NCI-H2227 treated with DMSO at 0.1 percent for 48 hours (cell line): ENCODE measurements at regions not wholly inside any gene's neighbourhood (a gene's known extent, or its start where the extent isn't known, plus 50 kb on each side); places are given as distances from the start of the nearest gene placed in this dataset.

ENCODE experiments used
- DNase-seq: peaks from one replicate; lab custom pipeline; 2025; lab: John Stamatoyannopoulos, UW

GRCh38 chr11:123304828-123305466, 109.9 kb upstream of the CLMP start:
- DNase-seq, result peak; percentile 17

GRCh38 chr11:123303924-123304323, 108.9 kb upstream of the CLMP start:
- DNase-seq, result no peak

GRCh38 chr11:123302751-123303195, 107.7 kb upstream of the CLMP start:
- DNase-seq, result no peak

- peak; percentile 57 for DNase-seq
Observed at GRCh38 chr11:123301696-123302400, 106.8 kb upstream of the CLMP start.

- DNase-seq, result no peak
Observed at GRCh38 chr11:123301013-123301591, 106.1 kb upstream of the CLMP start.

GRCh38 chr11:123299721-123300120, 104.7 kb upstream of the CLMP start:
- DNase-seq, result no peak

GRCh38 chr11:123298488-123299447, 103.7 kb upstream of the CLMP start:
- DNase-seq, result no peak

GRCh38 chr11:123292647-123293046, 97.6 kb upstream of the CLMP start:
- no peak for DNase-seq

GRCh38 chr11:123291201-123291869, 96.3 kb upstream of the CLMP start:
- DNase-seq, result no peak

- DNase-seq, result no peak
Observed at GRCh38 chr11:123286761-123287160, 91.7 kb upstream of the CLMP start.

- DNase-seq, result no peak
Observed at GRCh38 chr11:123286255-123286654, 91.2 kb upstream of the CLMP start.

- DNase-seq, result no peak
Observed at GRCh38 chr11:123284454-123284853, 89.4 kb upstream of the CLMP start.

GRCh38 chr11:123282597-123282996, 87.5 kb upstream of the CLMP start:
- no peak for DNase-seq

- no peak for DNase-seq
Observed at GRCh38 chr11:123273616-123274015, 78.6 kb upstream of the CLMP start.

GRCh38 chr11:123272565-123272964, 77.5 kb upstream of the CLMP start:
- no peak for DNase-seq

- DNase-seq, result peak; percentile 39
Observed at GRCh38 chr11:123268156-123268555, 73.1 kb upstream of the CLMP start.

GRCh38 chr11:123265951-123266350, 70.9 kb upstream of the CLMP start:
- DNase-seq, result no peak

- no peak for DNase-seq
Observed at GRCh38 chr11:123264431-123264780, 69.4 kb upstream of the CLMP start.

- DNase-seq, result peak; percentile 86
Observed at GRCh38 chr11:123261345-123262106, 66.5 kb upstream of the CLMP start.

- DNase-seq, result no peak
Observed at GRCh38 chr11:123260511-123261211, 65.6 kb upstream of the CLMP start.
